GM12864 (cell line): ENCODE measurements at regions not wholly inside any gene's neighbourhood (a gene's known extent, or its start where the extent isn't known, plus 50 kb on each side); places are given as distances from the start of the nearest gene placed in this dataset.

ENCODE experiments used
- DNase-seq: peaks from one replicate; pipeline ENCODE4 v3.0.0-alpha.2; 2011; ENCODE audit warnings: low read depth
- H3K4me3 ChIP-seq: 2 replicates; pipeline ENCODE4 v1.5.1; 2011; ENCODE audit warnings: mild to moderate bottlenecking, low read depth, low read length, control low read depth
- TF ChIP-seq, protein P1 (sequence below): IDR thresholded peaks from 2 replicates; pipeline ENCODE4 v1.5.1; 2011; ENCODE audit warnings: low read depth, mild to moderate bottlenecking, moderate library complexity, low read length, control low read depth, inconsistent platforms; ENCODE audit errors: missing control alignments

DNA sequence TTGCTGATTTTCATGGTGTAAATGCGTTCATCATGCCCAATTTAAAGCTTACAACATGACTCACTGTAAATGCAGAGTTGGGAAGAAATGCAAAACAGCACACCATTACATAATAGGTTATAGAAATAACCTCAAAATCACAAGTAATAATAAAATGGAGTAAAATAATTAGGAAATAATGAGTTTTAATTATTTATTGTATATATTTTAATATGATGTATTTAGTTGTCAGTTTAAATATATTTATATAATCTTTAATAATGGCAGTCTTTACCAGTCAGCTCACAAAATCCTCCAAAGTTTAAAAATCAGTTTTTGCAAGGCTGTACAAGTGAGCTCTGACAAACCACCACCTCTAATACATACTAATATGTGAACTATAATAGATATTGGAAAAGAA is 180.2 kb downstream of the RND3 start:
- TF ChIP-seq, protein P1, sequence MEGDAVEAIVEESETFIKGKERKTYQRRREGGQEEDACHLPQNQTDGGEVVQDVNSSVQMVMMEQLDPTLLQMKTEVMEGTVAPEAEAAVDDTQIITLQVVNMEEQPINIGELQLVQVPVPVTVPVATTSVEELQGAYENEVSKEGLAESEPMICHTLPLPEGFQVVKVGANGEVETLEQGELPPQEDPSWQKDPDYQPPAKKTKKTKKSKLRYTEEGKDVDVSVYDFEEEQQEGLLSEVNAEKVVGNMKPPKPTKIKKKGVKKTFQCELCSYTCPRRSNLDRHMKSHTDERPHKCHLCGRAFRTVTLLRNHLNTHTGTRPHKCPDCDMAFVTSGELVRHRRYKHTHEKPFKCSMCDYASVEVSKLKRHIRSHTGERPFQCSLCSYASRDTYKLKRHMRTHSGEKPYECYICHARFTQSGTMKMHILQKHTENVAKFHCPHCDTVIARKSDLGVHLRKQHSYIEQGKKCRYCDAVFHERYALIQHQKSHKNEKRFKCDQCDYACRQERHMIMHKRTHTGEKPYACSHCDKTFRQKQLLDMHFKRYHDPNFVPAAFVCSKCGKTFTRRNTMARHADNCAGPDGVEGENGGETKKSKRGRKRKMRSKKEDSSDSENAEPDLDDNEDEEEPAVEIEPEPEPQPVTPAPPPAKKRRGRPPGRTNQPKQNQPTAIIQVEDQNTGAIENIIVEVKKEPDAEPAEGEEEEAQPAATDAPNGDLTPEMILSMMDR = no peak
- H3K4me3 ChIP-seq = no peak overlapping the region
- no peak for DNase-seq

- no peak overlapping the region for H3K4me3 ChIP-seq
- DNase-seq = no peak
These were observed 184.2 kb downstream of the RND3 start for GRCh38 chr2:150303281-150303680.

GRCh38 chr2:150298571-150299305 is 188.7 kb downstream of the RND3 start:
- TF ChIP-seq, protein P1 = no peak
- H3K4me3 ChIP-seq = no peak overlapping the region
- no peak for DNase-seq

More at GRCh38 chr2:150303281-150303680, 184.2 kb downstream of the RND3 start:
- TF ChIP-seq, protein P1 = no peak

GRCh38 chr2:150296770-150297546 is 190.5 kb downstream of the RND3 start:
- DNase-seq = no peak
- TF ChIP-seq, protein P1 = no peak
- H3K4me3 ChIP-seq = no peak overlapping the region

DNA sequence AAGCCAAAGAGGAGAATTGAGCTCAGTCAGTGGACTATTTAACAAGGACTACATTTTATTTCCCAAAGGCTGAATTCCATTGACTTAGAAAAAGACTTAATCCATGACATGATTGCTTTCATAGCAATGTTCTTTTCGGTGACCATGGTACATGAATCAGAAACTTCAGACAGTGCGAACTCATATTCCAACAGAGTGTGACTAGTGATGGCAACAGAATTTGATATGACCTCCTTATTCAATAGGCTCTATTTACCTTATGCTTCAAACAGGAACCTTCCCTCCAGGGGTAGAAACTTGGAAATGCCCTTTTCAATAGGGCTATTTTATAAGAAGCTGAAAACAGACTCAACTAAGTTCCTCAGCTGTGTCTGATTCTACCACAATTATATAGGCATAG is 191.9 kb downstream of the RND3 start:
- TF ChIP-seq, protein P1 = no peak
- DNase-seq = no peak

GRCh38 chr2:150293771-150294170 is 193.7 kb downstream of the RND3 start:
- no peak for DNase-seq
- H3K4me3 ChIP-seq = no peak overlapping the region

More for the DNA sequence above, 191.9 kb downstream of the RND3 start:
- no peak overlapping the region for H3K4me3 ChIP-seq

More at GRCh38 chr2:150293771-150294170, 193.7 kb downstream of the RND3 start:
- TF ChIP-seq, protein P1 = no peak
